HG03558 (cell line): ENCODE measurements at regions not wholly inside any gene's neighbourhood (a gene's known extent, or its start where the extent isn't known, plus 50 kb on each side); places are given as distances from the start of the nearest gene placed in this dataset.
"Not testable (repeated sequence)": the region's sequence is repeated elsewhere in the genome, so short reads cannot be mapped to it uniquely, and the experiment has no call there.

Experiments
- ATAC-seq: cut with Tn5 transposase; IDR thresholded peaks from one replicate; pipeline ENCODE4 v1.9.1; 2021; ENCODE audit warnings: moderate number of reproducible peaks; ENCODE audit not compliant: unreplicated experiment; ENCODE audit errors: extremely low read depth

DNA sequence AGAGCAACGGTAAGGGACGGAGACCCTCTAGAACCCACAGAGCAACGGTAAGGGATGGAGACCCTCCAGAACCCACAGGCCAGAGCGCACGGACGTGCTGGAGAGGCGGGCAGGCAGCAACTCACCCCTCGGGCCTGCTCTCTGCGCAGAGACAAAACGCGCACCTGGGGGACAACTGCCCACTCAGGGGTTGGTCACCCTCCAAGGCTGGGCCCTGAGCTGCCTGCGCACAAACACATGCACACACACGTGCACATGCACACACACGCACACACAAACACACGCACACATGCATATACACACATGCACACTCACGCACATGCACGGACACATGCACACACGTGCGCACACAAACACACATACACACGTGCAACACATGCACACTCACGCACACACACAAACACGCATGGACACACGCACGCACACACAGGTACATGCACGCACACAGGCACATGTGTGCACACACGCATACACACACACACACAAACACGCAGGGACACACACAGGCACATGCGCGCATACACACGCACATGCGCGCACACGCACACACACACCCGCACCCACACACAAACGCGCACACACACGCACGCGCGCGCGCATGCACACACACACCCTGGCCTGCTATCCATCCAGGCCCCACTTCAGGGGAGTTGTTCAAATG is 88.3 kb downstream of the NCOR2 start:
- ATAC-seq, result no peak

DNA sequence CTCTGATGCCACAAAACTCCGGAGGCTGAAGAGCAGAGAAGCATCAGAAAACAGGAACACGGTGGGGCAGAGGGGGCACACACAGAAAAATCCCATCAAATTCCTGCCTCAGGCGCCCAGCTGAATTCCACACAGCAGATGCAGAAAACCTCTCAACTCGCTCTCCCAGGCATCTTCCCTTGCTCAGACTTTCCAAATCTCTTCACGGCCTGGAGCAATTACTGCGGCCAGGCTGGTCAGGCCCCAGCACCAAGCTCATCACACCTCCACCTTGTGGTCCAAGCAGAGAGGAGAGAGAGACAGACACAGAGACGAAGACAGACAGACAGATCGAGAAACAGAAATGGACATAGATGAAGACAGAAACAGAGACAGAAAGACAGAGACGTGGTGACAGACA is 89.0 kb downstream of the NCOR2 start:
- ATAC-seq, result no peak

DNA sequence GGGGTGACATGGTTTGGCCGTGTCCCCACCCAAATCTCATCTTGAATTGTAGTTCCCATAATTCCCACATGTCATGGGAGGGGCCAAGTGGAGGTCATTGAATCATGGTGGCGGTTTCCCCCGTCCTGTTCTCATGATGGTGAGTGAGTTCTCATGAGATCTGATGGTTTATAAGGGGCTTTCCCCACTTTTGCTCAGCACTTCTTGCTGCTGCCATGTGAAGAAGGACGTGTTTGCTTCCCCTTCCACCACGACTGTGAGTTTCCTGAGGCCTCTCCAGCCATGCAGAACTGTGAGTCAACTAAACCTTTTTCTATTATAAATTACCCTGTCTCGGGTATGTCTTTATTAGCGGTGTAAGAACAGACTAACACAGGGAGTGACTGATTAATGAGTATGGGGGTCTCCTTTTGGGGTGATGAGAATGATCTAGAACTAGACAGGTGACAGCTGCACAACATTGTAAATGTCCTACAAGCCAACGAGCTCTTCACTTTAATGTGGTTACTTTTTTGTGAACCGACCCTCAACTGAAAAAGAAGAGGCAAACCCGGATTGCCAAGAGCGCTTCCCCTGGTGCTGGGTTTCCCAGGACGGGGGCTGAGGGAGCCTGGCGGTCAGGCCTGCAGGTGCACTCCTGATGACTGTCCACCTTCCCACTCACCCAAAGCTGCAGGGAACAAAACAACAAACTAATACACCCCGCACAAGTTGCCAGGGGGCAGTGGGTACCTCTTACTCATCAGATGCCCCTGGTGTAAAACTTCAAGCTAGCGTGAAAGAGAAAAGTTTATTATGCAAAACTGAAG is 90.1 kb downstream of the NCOR2 start:
- ATAC-seq, result no peak

DNA sequence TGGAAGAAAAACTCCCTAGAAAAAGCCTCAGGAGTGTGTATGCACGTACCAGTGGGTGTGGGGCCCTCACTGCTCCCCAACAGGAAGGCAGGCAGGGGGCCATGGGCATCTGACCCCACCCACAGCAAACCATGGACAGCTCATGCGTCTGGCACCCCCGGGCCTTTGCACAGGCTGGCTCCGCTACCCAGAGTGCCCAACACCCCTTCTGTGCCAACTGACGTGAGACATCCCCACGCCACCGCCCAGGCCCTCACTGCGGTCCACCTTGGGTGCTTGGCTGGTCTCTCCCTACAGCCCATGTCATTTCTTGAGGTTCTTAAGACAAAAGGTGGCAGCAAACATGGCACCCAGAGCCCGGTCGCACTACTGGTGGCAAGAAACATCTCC is 91.4 kb downstream of the NCOR2 start:
- no peak for ATAC-seq

DNA sequence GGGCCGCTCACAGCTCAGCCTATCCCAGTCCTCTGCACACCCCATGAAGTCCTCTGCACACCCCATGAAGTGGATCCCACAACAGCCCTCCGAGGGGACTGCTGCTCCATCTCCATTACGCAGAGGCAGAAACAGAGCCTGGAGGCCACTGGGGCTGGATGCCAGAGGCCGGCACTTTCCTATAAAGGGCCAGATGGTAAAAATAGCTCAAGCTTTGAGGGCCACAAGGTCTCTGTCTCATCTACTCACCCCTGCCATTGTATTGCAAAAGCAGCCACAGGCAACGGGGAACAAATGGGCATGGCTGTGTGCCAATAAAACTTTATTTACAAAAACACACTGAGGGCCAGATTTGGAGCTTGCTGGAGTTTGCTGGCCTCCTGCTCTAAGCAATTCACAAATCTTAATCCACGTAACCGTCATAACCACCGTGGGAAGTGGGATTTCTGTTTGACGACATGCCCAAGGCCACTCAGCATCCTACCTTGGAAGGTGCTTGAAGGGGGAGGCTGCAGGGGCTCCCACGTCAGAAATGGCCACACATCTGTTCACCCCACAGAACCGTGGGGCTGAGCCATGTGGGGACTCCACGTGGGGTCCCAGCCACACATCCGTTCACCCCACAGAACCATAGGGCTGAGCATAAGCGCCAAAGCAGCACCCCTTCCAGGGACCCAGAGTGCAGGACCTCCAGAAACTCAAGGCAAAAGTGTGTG is 92.0 kb downstream of the NCOR2 start:
- ATAC-seq, result no peak

DNA sequence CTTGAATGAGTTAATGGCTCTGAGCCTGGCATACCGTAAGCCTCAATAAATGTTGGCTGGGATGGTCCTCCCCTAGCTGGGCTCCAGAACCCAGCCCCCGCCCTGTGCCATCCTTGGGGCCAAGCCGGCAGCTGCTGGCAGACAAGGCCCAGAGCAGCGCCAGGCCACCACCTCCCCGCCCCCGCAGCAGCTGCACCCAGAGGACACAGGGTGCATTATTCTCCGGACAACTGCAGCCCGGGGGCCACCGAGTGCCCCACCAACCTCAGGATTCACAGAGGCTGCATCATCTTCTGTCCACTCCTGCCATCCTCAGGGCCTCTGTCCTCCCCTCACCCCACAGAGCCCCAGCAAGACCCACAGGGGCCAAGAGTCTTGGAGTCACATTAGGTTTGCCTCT is 92.7 kb downstream of the NCOR2 start:
- ATAC-seq, result no peak

DNA sequence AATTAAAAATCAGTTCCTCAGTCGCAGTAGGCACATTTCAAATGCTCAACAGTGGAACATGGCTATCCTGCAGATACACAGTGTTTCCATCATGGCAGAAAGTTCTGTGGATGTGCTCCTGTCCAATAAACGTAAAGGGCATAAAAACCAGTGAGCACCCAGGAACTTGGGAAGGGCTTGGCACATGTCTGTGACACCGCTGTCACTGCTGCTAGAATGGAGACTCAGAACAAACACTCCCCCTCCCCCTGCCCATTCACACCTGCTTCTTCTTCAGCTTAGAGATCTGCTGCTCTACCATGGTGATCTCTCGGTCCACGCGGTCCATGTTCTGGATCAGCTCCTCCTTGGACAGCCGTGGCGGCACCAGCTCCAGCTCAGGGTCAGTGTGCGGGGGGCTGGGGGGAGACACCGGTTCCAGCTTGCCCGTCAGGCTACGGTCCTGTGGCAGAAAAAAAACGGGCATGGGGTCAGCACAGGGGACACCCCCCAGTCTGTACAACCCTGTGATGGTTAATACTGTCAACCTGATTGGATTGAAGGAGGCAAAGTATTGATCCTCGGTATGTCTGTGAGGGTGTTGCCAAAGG is 94.6 kb downstream of the NCOR2 start:
- ATAC-seq, result no peak

DNA sequence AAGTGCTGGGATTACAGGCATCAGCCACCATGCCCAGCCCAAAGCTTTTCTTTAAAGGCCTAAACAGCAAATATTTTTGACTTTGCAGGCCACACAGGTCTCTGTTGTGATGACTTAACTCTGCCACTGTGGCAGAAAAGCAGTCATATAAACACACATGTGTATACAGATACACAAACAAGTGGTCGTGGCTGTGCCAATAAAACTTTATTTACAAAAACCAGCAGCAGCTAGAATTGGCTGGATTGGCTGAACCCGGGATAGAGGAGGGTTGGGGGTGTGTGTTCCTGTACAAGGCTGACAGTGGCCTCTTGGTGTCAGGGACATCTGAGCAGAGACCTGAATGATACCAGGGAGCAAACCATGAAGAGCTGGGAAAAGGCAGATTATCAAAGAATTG is 95.6 kb downstream of the NCOR2 start:
- no peak for ATAC-seq

DNA sequence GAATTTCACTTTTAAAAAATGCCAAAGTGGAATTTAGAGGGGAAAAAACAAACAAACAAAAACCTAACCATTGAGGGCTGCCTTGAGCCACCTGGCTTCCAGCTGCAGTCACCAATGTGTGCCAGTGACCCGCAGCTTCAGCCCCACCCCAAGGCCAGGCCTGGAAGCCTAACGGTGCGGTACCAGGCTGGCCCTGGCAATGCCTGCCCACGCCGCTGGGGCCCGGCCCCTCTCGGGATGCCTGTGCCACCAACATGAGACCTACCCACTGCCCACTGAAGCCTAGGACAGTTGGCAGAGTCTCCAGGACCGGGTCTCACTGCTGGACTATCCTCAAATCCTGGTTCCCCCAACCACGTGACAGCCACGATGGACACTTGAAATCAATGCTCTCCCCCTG is 96.6 kb downstream of the NCOR2 start:
- ATAC-seq, result no peak

DNA sequence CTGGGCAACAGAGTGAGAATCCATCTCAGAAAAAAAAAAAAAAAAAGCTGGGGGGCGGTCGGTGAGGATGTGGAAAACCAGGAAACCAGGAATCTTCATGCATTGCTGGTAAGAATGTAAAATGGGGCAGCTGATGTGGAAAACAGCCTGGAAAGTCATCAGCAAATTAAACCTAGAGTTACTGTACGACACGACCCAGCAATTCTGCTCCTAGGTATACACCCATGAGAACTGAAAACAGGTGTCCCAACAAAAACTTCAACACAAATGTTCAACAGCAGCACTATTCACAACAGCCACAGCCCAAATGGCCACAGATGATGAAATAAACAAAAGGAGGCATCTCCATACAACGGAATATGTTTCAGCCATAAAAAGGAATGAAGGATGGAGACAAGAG is 97.3 kb downstream of the NCOR2 start:
- no peak for ATAC-seq

DNA sequence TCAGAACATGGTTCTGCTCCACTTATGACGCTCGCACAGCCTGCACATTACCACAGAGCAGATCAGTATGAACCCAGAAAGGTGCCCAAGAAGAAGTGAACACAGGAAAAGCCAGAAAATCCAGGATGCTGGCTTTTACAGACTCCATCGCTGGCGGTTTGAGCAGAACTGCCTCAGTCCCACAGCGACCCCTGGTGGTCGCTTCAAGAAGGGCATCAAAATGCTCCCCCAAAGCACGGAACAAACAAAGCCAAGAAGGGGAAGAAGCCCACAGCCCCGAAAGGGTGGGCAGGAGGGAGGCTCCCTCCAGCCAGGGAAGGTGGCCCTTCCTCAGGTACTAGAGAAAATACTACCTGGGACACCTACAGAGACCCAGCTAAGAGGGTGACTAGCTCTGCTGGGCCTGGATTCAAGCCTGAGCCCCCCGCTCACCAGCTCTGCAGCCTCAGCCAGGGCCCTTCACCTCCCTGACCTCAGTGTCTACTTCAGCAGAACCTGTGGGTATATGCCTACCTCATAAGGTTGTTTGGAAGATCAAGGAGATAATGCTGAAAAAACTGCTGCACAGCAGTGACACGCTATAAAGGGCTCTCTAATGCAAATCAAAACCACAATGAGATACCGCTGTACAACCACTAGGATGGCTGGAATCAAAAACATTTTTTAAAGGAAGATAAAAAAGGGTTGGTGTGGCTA is 98.1 kb downstream of the NCOR2 start:
- no peak for ATAC-seq

DNA sequence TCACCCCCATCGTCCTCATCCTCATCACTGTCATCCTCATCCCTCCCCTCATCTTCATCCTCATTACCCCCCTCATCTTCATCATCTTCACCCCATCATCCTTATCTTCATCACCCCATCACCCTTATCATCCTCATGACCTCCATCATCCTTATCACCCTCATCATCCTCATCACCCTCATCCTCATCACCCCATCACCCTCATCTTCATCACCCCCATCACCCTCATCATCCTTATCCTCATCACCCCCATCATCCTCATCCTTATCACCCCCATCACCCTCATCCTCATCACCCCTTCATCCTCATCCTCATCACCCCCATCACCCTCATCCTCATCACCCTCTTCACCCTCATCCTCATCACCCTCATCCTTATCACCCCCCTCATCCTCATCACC is 99.9 kb downstream of the NCOR2 start:
- ATAC-seq, result not testable (repeated sequence)

DNA sequence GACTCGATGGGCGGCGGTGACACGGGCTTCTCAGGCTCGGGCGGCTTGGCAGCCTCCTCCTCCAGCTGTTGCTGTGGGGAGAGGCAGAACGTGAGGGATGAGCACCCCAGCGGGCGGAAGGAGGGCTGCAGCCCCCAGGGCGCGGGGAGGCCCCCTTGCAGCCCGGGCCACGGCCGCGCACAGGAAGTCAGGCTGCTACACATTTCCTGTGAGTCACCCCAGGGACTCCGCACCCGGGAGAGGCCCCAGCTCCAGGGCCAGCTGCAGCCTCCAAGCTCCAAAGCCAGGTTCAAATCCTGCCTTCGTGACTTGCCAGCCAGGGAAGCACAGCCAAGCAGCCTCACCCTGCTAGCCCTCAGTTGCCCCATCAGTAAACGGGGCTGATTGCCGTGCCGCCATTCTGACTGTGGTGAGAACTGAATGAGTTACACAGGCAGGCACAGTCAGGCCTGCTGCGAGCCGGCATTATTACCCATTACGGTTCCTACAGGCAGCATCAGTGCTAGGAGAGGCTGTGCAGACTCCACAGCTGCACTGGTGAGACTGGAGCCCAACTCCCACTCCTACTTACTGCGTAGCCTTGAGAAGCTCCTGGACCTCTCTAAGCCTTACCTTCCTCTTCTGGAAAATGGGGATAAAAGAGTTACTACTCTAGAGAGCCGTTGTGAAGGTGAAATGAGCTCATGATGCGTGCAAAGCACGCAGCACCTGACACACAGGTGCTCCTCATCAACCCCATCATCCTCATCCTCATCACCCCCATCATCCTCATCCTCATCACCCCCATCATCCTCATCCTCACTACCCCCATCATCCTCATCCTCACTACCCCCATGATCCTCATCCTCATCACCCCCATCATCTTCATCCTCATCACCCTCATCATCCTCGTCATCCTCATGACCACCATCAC is 100.9 kb downstream of the NCOR2 start:
- peak; percentile 92 for ATAC-seq

DNA sequence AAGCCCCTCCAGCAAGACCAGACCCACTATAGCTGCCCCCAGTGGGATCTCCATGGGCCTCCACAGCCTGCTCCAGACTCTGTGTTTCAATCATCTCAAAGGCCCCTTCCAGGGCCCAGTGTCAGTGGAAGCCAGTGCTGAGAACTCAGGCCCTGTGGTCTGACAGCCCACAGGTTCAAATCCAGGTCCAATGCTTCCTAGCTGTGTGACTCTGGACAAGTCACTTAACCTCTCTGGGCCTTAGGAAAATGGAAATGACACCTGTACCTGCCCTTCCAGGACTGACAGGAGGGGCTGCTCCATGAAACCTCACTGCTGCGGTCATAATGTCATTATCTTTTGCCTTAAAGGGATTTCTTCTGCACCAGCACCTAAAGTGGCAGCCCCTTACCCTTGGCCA is 101.9 kb downstream of the NCOR2 start:
- ATAC-seq, result no peak

DNA sequence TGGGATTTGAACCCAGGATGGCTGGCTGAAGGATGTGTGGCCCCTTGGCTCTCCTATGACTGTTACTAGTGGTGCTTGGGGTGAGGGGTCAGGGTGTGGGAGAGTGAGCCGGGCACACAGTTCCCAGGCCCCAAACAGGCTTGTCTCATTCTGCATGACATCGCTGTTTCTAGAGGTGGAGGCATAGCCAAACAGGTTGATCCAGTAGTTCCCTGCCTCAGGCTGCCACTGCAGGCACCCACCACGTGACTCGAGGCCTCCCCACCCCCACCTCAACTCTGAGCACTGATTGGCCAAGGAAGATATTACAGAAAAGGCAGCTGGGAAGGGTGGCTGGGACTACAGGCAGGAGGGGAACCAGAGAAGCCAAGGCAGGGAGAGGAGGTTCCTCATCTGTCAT is 102.6 kb downstream of the NCOR2 start:
- no peak for ATAC-seq

DNA sequence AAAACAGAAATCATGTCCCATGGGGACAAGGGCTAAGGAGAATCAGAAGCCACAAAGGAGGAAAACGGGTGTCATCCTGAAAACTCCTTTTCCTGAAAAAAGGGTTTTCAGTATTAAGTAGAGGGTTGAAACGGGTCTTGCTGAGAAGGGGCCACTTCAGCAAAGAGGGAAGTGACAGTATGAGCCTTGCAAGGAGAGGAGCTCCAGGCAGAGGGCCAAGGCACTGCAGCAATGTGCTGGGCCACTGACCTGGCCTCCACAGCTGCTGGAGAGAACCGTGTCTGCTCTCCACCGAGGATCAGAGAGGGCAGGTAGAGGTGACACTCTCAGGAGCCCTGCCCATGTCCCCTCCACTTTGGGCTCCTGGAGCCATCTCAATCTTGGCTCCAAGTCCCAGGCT is 103.3 kb downstream of the NCOR2 start:
- ATAC-seq, result no peak

DNA sequence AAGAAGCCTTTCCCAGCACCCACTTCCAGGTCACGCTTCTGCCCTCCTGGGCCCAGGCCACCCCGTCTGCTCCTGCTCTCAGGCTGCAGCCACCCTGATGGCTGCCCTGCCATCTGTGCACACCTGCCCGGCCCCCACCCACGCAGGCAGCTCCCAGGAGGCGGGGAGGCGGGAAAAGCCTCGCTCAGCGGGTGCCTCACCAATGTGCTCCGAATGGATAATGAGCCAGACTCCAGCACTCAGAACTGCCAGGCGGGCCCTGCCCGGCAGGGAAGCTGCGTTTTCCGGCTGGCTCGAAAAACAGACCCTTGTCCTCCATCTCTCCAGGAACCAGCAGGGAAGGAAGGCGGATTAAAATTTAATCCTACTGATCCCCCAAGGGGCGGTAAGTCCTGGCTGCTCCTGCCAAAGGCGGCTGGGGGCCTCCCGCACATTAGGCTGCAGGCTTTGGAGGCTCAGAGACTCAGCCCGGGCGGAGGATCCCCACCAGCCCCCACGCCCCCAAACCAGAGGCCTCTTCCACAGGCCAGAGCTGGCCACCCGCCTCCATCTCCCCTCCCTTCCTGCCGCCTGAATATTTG is 104.0 kb downstream of the NCOR2 start:
- ATAC-seq, result no peak

DNA sequence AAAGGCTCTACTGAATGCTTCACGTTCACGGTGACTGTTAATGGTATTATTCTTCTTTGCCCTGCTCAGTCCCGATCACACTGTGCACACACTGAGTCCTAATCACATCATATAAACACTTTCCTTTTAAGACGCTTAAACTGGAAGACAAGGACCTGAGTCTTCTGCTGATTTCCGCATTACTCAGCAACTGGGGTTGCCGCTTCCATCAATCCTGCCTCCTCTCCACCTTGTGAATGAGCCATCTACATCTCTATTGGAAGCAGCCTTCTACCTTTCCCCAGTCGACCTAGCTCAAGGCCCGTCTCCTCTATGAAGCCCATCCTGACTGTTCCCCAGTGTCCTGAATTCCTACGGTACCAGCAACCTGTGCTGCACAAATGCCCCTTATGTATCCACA is 104.7 kb downstream of the NCOR2 start:
- no peak for ATAC-seq
